ENCODE measurements at regions not wholly inside any gene's neighbourhood (a gene's known extent, or its start where the extent isn't known, plus 50 kb on each side); places are given as distances from the start of the nearest gene placed in this dataset.

GRCh38 chr18:59810183-59810582 is 89.6 kb upstream of the PMAIP1 start:
- TF ChIP-seq ZNF274 (IDR thresholded peaks at IDR 0.05; ENCODE audit: low read depth, low read length) (no peak), YY1 (IDR thresholded peaks at IDR 0.05; ENCODE audit: insufficient read depth, insufficient read length) (no peak)

Data from NT2/D1 (cell line).